ENCODE measurements at regions not wholly inside any gene's neighbourhood (a gene's known extent, or its start where the extent isn't known, plus 50 kb on each side); places are given as distances from the start of the nearest gene placed in this dataset.

DNA sequence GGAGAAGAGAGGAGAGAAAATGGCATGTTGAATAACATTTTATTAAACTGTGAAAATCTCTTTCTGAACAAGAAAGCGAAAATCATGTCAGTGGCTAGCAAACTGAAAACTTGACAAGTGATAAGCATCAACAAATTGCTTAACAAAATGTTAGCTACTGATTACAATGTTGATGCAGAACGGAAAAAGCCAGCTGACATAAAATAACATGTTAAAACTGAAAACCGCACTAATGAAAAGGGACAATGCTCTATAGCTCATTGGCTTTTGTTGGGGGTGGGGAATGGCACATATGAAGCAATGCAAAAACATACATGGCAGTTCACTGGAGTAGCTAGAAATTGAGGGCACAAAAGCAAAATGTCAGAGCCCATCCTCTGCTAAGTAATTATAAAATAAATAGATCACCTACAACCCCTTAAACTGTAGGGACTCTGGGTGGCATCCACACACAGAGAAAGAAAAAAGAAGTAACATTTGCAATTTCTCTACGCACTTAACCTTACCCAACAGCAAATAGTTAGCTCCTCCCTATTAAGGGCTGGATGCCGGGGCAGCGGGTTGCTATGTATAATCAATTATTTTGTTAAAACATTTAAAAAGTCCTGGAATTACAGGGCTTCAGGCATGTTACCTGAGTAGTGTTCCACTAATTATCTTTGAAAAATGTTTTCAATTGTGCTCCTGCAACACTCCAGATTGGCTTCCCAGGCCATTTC lies 129.2 kb upstream of the USP15 start:
- no peak for DNase-seq
- TF ChIP-seq, protein P1, sequence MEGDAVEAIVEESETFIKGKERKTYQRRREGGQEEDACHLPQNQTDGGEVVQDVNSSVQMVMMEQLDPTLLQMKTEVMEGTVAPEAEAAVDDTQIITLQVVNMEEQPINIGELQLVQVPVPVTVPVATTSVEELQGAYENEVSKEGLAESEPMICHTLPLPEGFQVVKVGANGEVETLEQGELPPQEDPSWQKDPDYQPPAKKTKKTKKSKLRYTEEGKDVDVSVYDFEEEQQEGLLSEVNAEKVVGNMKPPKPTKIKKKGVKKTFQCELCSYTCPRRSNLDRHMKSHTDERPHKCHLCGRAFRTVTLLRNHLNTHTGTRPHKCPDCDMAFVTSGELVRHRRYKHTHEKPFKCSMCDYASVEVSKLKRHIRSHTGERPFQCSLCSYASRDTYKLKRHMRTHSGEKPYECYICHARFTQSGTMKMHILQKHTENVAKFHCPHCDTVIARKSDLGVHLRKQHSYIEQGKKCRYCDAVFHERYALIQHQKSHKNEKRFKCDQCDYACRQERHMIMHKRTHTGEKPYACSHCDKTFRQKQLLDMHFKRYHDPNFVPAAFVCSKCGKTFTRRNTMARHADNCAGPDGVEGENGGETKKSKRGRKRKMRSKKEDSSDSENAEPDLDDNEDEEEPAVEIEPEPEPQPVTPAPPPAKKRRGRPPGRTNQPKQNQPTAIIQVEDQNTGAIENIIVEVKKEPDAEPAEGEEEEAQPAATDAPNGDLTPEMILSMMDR (IDR thresholded peaks at IDR 0.05; ENCODE audit: low read depth, low read length, missing control alignments) = no peak
- in situ Hi-C loops (cut with HindIII; ENCODE audit: low pct_ligation_motif_present, low sequenced_read_pairs) = no loop called here

GRCh38 chr12:62133440-62133839 lies 126.8 kb upstream of the USP15 start:
- TF ChIP-seq, protein P1 (IDR thresholded peaks at IDR 0.05; ENCODE audit: low read depth, low read length, missing control alignments) = no peak
- Histone ChIP-seq H3K27ac (no peak overlapping the region), H3K36me3 (replicated peaks) (no peaks in the 10 kb centered on the region), H3K4me3 (ENCODE audit: low read depth, low read length) (no peak overlapping the region), H3K27me3 (replicated peaks) (no peaks in the 10 kb centered on the region)
- in situ Hi-C loops (cut with HindIII; ENCODE audit: low pct_ligation_motif_present, low sequenced_read_pairs) = no loop called here
- DNase-seq = no peak

More for the DNA sequence above, 129.2 kb upstream of the USP15 start:
- Histone ChIP-seq H3K27me3 (replicated peaks) (no peaks in the 10 kb centered on the region), H3K27ac (no peak overlapping the region), H3K36me3 (replicated peaks) (no peaks in the 10 kb centered on the region), H3K4me3 (ENCODE audit: low read depth, low read length) (no peak overlapping the region)

- in situ Hi-C loops (cut with HindIII; ENCODE audit: low pct_ligation_motif_present, low sequenced_read_pairs) = no loop called here
- TF ChIP-seq, protein P1 (IDR thresholded peaks at IDR 0.05; ENCODE audit: low read depth, low read length, missing control alignments) = no peak
- no peaks in the 10 kb centered on the region for H3K27me3 ChIP-seq (replicated peaks)
These were observed 124.5 kb upstream of the USP15 start for GRCh38 chr12:62135553-62136200.

DNA sequence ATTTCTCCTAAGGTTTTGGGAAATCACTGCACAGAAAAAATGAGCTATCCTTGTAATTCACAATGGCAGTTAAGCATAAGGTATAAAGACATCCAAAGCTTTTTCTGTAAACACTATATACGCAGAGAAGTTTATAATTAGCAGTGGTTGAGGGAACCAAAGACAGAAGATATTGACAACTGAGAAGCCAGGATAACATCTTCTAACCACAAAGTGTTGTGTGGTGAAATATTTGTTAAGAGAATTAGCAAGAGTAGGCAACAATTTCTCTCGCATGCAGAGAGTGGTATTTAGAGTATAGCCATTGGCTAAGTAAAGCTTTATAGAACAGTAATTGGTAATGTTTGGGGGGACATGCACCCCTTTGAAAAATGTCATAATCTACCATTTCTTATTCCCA lies 123.7 kb upstream of the USP15 start:
- DNase-seq = no peak
- in situ Hi-C loops (cut with HindIII; ENCODE audit: low pct_ligation_motif_present, low sequenced_read_pairs) = no loop called here
- H3K27me3 ChIP-seq (replicated peaks) = no peaks in the 10 kb centered on the region
- H3K4me3 ChIP-seq (ENCODE audit: low read depth, low read length) = no peak overlapping the region
- no peaks in the 10 kb centered on the region for H3K36me3 ChIP-seq (replicated peaks)
- no peak overlapping the region for H3K27ac ChIP-seq
- TF ChIP-seq, protein P1 (IDR thresholded peaks at IDR 0.05; ENCODE audit: low read depth, low read length, missing control alignments) = no peak

More at GRCh38 chr12:62135553-62136200, 124.5 kb upstream of the USP15 start:
- H3K4me3 ChIP-seq (ENCODE audit: low read depth, low read length) = no peak overlapping the region
- no peak for DNase-seq
- no peaks in the 10 kb centered on the region for H3K36me3 ChIP-seq (replicated peaks)
- H3K27ac ChIP-seq = no peak overlapping the region

DNA sequence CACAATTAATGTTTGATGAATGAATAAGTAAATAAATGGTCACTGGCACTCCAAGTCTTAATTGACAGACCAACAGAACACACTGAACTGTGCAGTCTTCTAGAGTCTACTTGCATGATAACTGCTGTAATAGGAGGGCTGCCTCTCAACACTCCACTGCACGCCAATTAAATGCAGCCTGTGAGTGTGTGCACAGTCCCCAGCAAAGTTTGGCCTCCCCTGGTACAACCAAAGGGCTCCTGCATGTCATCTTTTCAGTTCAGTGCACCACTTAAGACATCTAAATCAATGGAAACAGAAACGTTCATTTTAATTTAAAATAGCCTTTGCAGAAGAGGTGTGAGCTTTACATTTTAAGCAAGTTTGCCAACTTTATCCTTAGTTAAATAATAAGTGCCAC lies 121.7 kb upstream of the USP15 start:
- no peaks in the 10 kb centered on the region for H3K36me3 ChIP-seq (replicated peaks)
- TF ChIP-seq, protein P1 (IDR thresholded peaks at IDR 0.05; ENCODE audit: low read depth, low read length, missing control alignments) = no peak
- DNase-seq = no peak
- in situ Hi-C loops (cut with HindIII; ENCODE audit: low pct_ligation_motif_present, low sequenced_read_pairs) = no loop called here
- H3K27me3 ChIP-seq (replicated peaks) = no peaks in the 10 kb centered on the region
- H3K4me3 ChIP-seq (ENCODE audit: low read depth, low read length) = no peak overlapping the region
- no peak overlapping the region for H3K27ac ChIP-seq

All from brain microvascular endothelial cell (primary cell).